ENCODE measurements at regions not wholly inside any gene's neighbourhood (a gene's known extent, or its start where the extent isn't known, plus 50 kb on each side); places are given as distances from the start of the nearest gene placed in this dataset.

DNA sequence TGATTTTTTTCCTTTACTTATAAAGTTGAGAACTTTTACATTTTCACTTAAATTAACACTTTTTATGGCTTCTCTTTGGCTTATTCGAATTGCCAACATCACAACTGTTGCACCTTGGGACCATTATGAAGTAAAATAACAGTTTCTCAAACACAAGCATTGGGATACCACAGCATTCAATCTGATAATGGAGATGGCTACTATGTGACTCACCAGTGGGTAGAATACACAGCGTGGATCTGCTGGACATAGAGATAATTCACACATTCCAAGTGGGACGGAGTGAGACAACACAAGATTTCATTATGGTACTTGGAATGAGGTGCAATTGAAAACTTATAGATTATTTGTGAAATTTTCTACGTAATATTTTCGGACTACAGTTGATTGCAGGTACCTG, 68.0 kb downstream of the ADAMTS1 start:
- Histone ChIP-seq H3K4me1 (peaks cover under 1% of the 10 kb centered on the region), H3K9me3 (no peaks in the 10 kb centered on the region), H3K4me3 (no peak overlapping the region), H3K36me3 (ENCODE audit: insufficient read depth in 1 of 2, low read depth in 1 of 2) (no peaks in the 10 kb centered on the region), H3K27ac (no peak overlapping the region), H3K27me3 (ENCODE audit: insufficient read depth in 3 of 3, low read length in 2 of 3) (no peaks in the 10 kb centered on the region)
- DNase-seq (no peak), ATAC-seq (no peak)
- WGBS, 3 donors, result 94 to 96% (median 95%) methylated on average over 5 of the region's 5 CpGs
- TF ChIP-seq, protein P1, sequence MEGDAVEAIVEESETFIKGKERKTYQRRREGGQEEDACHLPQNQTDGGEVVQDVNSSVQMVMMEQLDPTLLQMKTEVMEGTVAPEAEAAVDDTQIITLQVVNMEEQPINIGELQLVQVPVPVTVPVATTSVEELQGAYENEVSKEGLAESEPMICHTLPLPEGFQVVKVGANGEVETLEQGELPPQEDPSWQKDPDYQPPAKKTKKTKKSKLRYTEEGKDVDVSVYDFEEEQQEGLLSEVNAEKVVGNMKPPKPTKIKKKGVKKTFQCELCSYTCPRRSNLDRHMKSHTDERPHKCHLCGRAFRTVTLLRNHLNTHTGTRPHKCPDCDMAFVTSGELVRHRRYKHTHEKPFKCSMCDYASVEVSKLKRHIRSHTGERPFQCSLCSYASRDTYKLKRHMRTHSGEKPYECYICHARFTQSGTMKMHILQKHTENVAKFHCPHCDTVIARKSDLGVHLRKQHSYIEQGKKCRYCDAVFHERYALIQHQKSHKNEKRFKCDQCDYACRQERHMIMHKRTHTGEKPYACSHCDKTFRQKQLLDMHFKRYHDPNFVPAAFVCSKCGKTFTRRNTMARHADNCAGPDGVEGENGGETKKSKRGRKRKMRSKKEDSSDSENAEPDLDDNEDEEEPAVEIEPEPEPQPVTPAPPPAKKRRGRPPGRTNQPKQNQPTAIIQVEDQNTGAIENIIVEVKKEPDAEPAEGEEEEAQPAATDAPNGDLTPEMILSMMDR (IDR thresholded peaks at IDR 0.05), result no peak
- intact Hi-C loops (cut with DNase I), result loop anchor here in 1 of 2 donors (10.0 kb wide), 1 partner anchor 58 kb away; no protein-coding TSS in a partner anchor

DNA sequence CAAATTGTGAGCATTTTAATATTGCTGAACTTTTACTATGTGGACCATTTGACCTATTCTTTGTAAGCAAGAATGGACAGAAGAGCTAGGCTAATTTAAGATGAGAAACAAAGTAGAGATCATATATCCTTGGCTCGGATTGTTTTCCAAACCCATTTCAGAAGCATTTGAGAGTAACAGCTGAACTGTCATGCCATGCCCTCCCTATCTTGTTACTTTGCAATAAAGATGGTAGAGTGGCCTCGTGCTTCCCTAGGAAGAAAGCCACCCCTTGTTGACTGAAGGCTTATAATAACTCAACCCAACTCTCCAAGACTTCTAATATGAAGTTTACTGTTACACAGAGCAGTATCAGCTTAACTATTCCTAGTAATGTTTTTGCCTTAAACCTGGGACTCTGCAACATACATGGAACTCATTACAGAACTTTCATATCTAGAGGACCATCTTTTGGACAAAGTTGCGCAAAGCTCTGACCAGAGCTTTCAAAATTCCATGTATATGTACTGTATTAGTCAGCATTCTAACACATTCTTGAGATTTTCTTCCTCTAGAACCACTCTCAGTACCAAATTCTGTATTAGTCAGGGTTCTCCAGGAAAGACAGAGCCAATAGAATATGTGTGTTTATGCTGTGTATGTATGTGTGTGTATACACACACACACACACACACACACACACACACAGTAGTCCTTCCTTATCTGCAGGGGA, 68.7 kb downstream of the ADAMTS1 start:
- no peaks in the 10 kb centered on the region for H3K36me3 ChIP-seq (ENCODE audit: insufficient read depth in 1 of 2, low read depth in 1 of 2)
- intact Hi-C loops (cut with DNase I), result loop anchor here in 1 of 2 donors (10.0 kb wide), 1 partner anchor 58 kb away; no protein-coding TSS in a partner anchor
- H3K27me3 ChIP-seq (ENCODE audit: insufficient read depth in 3 of 3, low read length in 2 of 3), result no peaks in the 10 kb centered on the region
- no peaks in the 10 kb centered on the region for H3K9me3 ChIP-seq
- DNase-seq (no peak), ATAC-seq (peak in 3 of 4 donors; percentile 40 to 58 (median 50))
- 45 to 54% (median 53%) methylated on average over 3 of the region's 3 CpGs for WGBS, 3 donors
- no peak overlapping the region for H3K27ac ChIP-seq
- no peaks in the 10 kb centered on the region for H3K4me1 ChIP-seq
- H3K4me3 ChIP-seq, result no peak overlapping the region
- TF ChIP-seq, protein P1 (IDR thresholded peaks at IDR 0.05), result no peak

DNA sequence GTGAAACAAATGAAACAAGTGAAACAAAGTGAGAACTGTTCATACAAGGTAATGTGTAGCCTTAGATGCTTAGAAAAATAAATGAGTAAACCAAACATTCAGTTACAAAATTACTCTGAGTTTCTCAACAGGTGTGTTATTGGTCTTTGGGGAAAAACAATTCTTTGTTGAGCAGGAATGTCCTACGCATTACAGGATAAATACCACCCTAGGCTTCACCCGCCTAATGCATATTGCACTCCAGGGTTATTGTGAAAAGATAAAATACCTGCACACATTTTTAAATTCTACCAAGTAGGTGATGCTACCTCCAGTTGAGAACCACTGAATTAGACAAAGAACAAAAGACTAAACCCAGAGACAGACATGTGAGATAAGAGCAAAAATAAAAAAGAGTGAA, 72.2 kb downstream of the ADAMTS1 start:
- intact Hi-C loops (cut with DNase I), result loop anchor here in 1 of 2 donors (10.0 kb wide), 1 partner anchor 62 kb away; no protein-coding TSS in a partner anchor
- Histone ChIP-seq H3K4me3 (no peak overlapping the region), H3K9me3 (no peaks in the 10 kb centered on the region), H3K27ac (no peak overlapping the region), H3K4me1 (no peaks in the 10 kb centered on the region), H3K36me3 (ENCODE audit: insufficient read depth in 1 of 2, low read depth in 1 of 2) (no peaks in the 10 kb centered on the region), H3K27me3 (ENCODE audit: insufficient read depth in 3 of 3, low read length in 2 of 3) (no peaks in the 10 kb centered on the region)
- TF ChIP-seq, protein P1 (IDR thresholded peaks at IDR 0.05), result no peak
- ATAC-seq (no peak), DNase-seq (no peak)
- WGBS, 3 donors, result 88 to 96% (median 94%) methylated on average over 2 of the region's 2 CpGs

DNA sequence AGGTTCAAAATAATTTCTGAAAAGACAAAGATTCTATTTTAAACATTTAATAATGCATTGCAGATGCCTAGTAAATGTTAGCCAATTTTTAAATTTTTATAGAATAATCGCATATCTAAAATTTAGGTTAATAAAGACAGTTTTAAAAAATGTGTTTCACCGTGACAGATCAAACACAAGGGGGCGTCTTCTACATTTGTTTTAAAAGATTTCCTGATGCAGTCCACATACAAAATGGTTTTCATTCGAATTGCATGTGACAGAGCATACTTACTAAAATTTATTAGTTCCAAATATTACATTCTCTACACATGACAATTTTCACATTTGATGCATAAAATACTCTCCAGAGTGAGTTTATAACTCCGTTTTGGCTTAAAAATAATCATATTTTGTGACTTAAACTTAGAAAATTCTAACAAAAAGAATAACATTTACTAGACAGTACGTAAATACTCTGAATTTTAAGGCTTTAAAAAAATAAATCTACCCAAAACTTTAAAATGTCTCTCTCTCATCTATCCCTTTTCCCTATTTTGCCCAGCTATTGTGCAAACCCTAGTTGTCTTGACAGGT, 75.5 kb downstream of the ADAMTS1 start:
- Histone ChIP-seq H3K9me3 (no peaks in the 10 kb centered on the region), H3K4me3 (no peak overlapping the region), H3K27ac (no peak overlapping the region), H3K36me3 (ENCODE audit: insufficient read depth in 1 of 2, low read depth in 1 of 2) (no peaks in the 10 kb centered on the region), H3K4me1 (no peaks in the 10 kb centered on the region), H3K27me3 (ENCODE audit: insufficient read depth in 3 of 3, low read length in 2 of 3) (no peaks in the 10 kb centered on the region)
- TF ChIP-seq, protein P1 (IDR thresholded peaks at IDR 0.05), result peak; percentile 67
- ATAC-seq, result peak in 1 of 4 donors; percentile 49
- no peak for DNase-seq
- intact Hi-C loops (cut with DNase I), result loop anchor here (2.0 to 10.0 kb wide), 2 partner anchors 65 to 73 kb away; no protein-coding TSS in a partner anchor
- WGBS, 3 donors, result 28 to 39% (median 30%) methylated on average over 6 of the region's 6 CpGs

All from psoas muscle (tissue), 7 donors.